ENCODE measurements at regions not wholly inside any gene's neighbourhood (a gene's known extent, or its start where the extent isn't known, plus 50 kb on each side); places are given as distances from the start of the nearest gene placed in this dataset.
"Not testable (repeated sequence)": the region's sequence is repeated elsewhere in the genome, so short reads cannot be mapped to it uniquely, and the experiment has no call there.

DNA sequence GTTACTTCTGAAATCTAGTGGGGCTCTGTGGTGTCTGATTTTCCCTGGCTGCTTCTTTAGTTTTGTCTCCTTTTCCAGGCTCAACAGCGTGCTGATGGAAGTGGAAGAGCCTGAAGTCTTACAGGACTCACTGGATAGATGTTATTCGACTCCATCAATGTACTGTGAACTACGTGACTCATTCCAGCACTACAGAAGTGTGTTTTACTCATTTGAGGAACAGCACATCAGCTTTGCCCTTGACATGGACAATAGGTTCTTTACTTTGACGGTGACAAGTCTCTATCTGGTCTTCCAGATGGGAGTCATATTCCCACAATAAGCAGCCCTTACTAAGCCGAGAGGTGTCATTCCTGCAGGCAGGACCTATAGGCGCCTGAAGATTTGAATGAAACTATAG is 51.1 kb downstream of the NBPF8 start:
- not testable (repeated sequence) for H3K4me3 ChIP-seq; H3K27me3 ChIP-seq; H4K20me1 ChIP-seq (ENCODE audit: insufficient read depth, poor library complexity, severe bottlenecking); H3K27ac ChIP-seq; H2AFZ ChIP-seq; H3K4me2 ChIP-seq; H3K9me2 ChIP-seq (replicated peaks; ENCODE audit: insufficient read depth); DNase-seq (ENCODE audit: low spot score); H3K9me3 ChIP-seq (ENCODE audit: low read depth); H3K36me3 ChIP-seq (replicated peaks; ENCODE audit: insufficient read depth, low read depth); H3K79me2 ChIP-seq; H3K4me1 ChIP-seq (ENCODE audit: insufficient read depth)
- WGBS (ENCODE audit: low lambda C conversion rate, missing lambda C conversion rate), result 90% methylated on average over 6 of the region's 6 CpGs

DNA sequence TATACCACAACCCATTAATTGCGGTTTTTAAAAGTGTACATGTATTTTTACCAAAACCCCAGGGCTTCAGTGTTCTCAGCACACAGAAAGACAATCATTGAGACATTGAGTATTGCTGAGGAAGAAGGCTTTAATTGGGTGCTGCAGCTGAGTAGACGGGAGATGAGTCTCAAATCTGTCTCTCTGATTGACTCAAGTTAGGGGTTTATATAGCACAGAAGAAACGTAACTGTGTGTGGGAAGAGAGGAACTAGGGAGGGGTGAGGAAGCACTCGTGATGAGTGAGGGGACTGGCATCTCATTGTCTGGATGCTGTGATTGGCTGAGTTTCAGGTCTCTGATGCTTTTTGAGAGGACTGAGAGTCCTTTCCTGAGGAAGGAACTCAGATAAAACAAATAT is 62.8 kb downstream of the NBPF8 start:
- H3K9me2 ChIP-seq (replicated peaks; ENCODE audit: insufficient read depth); H3K79me2 ChIP-seq; H3K9me3 ChIP-seq (ENCODE audit: low read depth); H3K27ac ChIP-seq; H3K27me3 ChIP-seq; H3K4me3 ChIP-seq; H2AFZ ChIP-seq; H3K36me3 ChIP-seq (replicated peaks; ENCODE audit: insufficient read depth, low read depth); H4K20me1 ChIP-seq (ENCODE audit: insufficient read depth, poor library complexity, severe bottlenecking); DNase-seq (ENCODE audit: low spot score); H3K4me2 ChIP-seq; H3K4me1 ChIP-seq (ENCODE audit: insufficient read depth): not testable (repeated sequence)
- WGBS (ENCODE audit: low lambda C conversion rate, missing lambda C conversion rate), result 97% methylated on average over 4 of the region's 4 CpGs

DNA sequence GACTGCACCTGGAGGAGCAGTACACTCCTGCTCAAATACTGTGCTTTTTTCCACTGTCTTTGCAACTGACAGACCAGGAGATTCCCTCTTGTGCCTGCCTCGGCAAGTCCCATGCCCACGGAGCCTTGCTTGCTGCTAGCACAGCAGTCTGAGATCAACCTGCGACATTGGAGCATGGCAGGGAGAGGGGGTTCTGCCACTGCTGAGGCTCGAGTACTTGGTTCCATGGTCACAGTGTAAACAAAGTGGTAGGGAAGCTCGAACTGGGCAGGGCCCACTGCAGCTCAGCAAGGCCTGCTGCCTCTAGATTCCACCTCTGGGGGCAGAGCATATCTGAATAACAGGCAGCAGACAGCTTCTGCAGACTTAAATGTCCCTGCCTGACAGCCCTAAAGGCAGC is 63.6 kb downstream of the NBPF8 start:
- H2AFZ ChIP-seq; H3K4me1 ChIP-seq (ENCODE audit: insufficient read depth); H3K36me3 ChIP-seq (replicated peaks; ENCODE audit: insufficient read depth, low read depth); H3K4me2 ChIP-seq; H3K9me3 ChIP-seq (ENCODE audit: low read depth); H4K20me1 ChIP-seq (ENCODE audit: insufficient read depth, poor library complexity, severe bottlenecking); H3K27me3 ChIP-seq; H3K27ac ChIP-seq; H3K79me2 ChIP-seq; H3K9me2 ChIP-seq (replicated peaks; ENCODE audit: insufficient read depth); DNase-seq (ENCODE audit: low spot score); H3K4me3 ChIP-seq: not testable (repeated sequence)
- 100% methylated on average over 3 of the region's 5 CpGs for WGBS (ENCODE audit: low lambda C conversion rate, missing lambda C conversion rate)

DNA sequence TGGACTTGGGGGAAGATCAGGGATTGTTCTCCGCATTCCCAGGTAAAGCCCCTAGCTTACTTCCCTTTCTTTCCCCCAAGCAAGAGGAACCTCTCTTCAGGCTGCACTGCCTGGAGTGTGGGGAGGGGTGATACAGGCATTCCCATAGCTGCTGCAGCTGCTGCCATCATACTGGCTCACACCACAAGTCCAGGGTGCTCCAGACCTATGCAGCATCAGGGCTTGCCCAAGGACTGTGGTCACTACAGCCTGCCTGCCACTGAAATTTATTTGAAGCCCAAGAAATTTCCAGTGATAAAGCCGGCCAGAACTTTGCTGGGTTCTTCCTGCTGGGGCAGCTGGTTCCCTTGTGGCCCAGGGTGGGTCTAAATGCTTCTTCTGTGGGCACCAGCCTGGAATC is 72.7 kb downstream of the NBPF8 start:
- H2AFZ ChIP-seq; H3K36me3 ChIP-seq (replicated peaks; ENCODE audit: insufficient read depth, low read depth); H3K4me3 ChIP-seq; H3K79me2 ChIP-seq; H3K27ac ChIP-seq; H3K4me1 ChIP-seq (ENCODE audit: insufficient read depth); DNase-seq (ENCODE audit: low spot score); H3K9me2 ChIP-seq (replicated peaks; ENCODE audit: insufficient read depth); H3K4me2 ChIP-seq; H3K9me3 ChIP-seq (ENCODE audit: low read depth); H4K20me1 ChIP-seq (ENCODE audit: insufficient read depth, poor library complexity, severe bottlenecking); H3K27me3 ChIP-seq: not testable (repeated sequence)
- WGBS (ENCODE audit: low lambda C conversion rate, missing lambda C conversion rate), result no CpG with 5 or more reads among the region's 2 CpGs

DNA sequence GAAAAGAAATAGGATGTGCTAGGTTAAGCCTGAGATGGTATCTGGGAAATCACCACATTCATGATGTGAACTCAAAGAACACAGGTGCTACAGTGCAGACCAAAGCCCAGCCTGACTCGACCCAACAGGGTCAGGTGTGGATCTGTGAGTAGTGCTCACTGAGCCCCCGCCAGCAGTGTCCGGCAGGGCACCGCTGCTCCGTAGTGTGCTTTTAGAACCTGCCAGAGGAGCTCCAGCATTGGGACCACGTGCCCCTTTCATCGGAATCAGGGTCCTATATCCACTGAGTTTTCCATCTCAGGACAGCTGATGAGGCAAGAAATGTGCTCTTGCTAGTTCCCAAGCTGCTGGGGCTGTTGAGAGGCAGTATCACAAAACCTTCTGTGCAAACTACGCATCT is 74.4 kb downstream of the NBPF8 start:
- not testable (repeated sequence) for H2AFZ ChIP-seq; H3K9me3 ChIP-seq (ENCODE audit: low read depth); H3K4me1 ChIP-seq (ENCODE audit: insufficient read depth); H3K4me3 ChIP-seq; H3K36me3 ChIP-seq (replicated peaks; ENCODE audit: insufficient read depth, low read depth); H3K27me3 ChIP-seq; H3K9me2 ChIP-seq (replicated peaks; ENCODE audit: insufficient read depth); H3K27ac ChIP-seq; H3K4me2 ChIP-seq; DNase-seq (ENCODE audit: low spot score); H3K79me2 ChIP-seq; H4K20me1 ChIP-seq (ENCODE audit: insufficient read depth, poor library complexity, severe bottlenecking)
- 94% methylated on average over 8 of the region's 8 CpGs for WGBS (ENCODE audit: low lambda C conversion rate, missing lambda C conversion rate)

DNA sequence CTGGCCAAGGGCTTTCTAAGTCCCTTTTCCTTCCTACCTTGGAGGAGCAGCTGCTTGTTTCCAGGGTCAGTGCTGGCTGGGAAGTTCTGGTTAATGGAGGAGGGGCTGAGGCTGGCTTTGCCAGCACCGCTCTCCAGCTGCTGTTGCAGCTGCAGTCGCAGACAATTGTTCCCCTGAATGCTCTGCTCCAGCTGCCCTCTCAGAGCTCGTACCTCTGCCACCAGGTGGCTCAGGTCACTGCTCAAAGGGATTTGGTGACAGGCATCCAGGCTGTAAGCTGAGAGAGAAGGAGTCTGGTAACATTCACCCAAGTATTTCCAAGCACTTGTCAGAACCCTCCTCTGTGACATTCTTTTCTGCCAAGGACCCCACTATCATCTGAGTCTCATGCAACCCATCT is 82.3 kb downstream of the NBPF8 start:
- not testable (repeated sequence) for H3K4me3 ChIP-seq; H2AFZ ChIP-seq; H3K27me3 ChIP-seq; H3K9me3 ChIP-seq (ENCODE audit: low read depth); H3K27ac ChIP-seq; H4K20me1 ChIP-seq (ENCODE audit: insufficient read depth, poor library complexity, severe bottlenecking); H3K36me3 ChIP-seq (replicated peaks; ENCODE audit: insufficient read depth, low read depth); H3K4me1 ChIP-seq (ENCODE audit: insufficient read depth); H3K4me2 ChIP-seq; DNase-seq (ENCODE audit: low spot score); H3K9me2 ChIP-seq (replicated peaks; ENCODE audit: insufficient read depth); H3K79me2 ChIP-seq
- WGBS (ENCODE audit: low lambda C conversion rate, missing lambda C conversion rate), result no CpG with 5 or more reads among the region's 3 CpGs

DNA sequence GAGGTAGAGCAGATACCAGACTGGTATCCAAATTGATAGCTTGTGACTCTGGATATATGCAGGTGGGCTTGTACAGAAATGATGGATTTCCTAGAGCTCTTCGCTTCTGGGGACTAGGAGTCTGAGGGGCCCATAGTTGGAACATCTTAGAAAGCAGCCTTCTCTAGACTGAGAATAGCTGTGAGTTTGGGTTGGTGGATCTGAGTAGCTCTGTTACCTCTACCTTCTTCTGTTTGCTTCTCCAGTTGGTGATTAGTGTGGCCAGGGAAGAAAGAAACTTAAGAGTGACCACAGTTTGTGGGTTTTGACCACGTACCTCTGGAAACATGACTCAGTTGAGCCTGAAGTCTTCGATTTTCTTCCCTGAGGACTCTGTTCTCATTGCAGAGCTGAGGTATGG is 88.4 kb downstream of the NBPF8 start:
- H3K27me3 ChIP-seq; H3K79me2 ChIP-seq; H3K36me3 ChIP-seq (replicated peaks; ENCODE audit: insufficient read depth, low read depth); H3K9me2 ChIP-seq (replicated peaks; ENCODE audit: insufficient read depth); H3K4me3 ChIP-seq; H2AFZ ChIP-seq; H3K4me2 ChIP-seq; DNase-seq (ENCODE audit: low spot score); H4K20me1 ChIP-seq (ENCODE audit: insufficient read depth, poor library complexity, severe bottlenecking); H3K9me3 ChIP-seq (ENCODE audit: low read depth); H3K4me1 ChIP-seq (ENCODE audit: insufficient read depth); H3K27ac ChIP-seq: not testable (repeated sequence)
- WGBS (ENCODE audit: low lambda C conversion rate, missing lambda C conversion rate), result 97% methylated on average over 2 of the region's 3 CpGs

DNA sequence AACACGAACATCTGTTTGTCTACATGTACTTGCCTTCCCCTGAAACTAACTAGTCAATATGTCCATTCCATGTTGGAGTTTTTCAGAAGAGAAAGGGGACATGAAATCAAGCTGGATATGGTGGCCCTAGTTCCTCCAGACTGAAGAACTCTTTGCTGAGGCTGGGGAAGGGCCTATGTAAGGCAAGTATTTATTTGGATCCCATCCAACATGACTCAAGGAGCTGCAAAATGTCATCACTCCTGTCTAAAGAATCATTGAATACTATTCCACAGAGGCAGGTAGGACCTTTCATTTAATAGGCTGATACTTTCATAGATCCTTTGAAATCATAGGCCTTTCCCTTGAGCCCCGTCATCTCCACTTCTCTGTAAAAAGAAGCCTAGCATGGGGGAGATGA is 91.5 kb downstream of the NBPF8 start:
- H3K4me1 ChIP-seq (ENCODE audit: insufficient read depth); DNase-seq (ENCODE audit: low spot score); H3K4me3 ChIP-seq; H3K27me3 ChIP-seq; H3K4me2 ChIP-seq; H3K79me2 ChIP-seq; H4K20me1 ChIP-seq (ENCODE audit: insufficient read depth, poor library complexity, severe bottlenecking); H3K9me2 ChIP-seq (replicated peaks; ENCODE audit: insufficient read depth); H3K27ac ChIP-seq; H3K9me3 ChIP-seq (ENCODE audit: low read depth); H2AFZ ChIP-seq; H3K36me3 ChIP-seq (replicated peaks; ENCODE audit: insufficient read depth, low read depth): not testable (repeated sequence)
- 75% methylated on average over 1 of the region's 2 CpGs for WGBS (ENCODE audit: low lambda C conversion rate, missing lambda C conversion rate)

DNA sequence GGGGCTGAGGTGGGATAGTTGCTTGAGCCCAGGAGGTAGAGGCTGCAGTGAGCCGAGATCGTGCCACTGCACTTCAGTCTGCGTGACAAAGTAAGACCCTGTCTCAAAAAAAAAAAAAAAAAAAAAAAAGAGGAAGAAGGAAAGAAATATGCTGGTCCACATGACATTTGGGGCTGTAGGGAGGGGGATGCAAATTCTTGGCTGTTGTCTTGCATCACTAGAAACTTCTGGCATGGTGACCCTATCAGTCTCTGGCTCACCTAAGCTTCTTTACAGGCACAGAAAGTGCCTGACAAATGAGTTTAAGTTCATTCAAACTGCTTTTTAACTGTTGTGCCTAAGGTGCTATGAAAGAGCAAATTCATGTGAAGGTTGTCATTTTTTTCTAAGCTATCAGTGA is 93.5 kb downstream of the NBPF8 start:
- not testable (repeated sequence) for H3K36me3 ChIP-seq (replicated peaks; ENCODE audit: insufficient read depth, low read depth); H3K9me2 ChIP-seq (replicated peaks; ENCODE audit: insufficient read depth); H4K20me1 ChIP-seq (ENCODE audit: insufficient read depth, poor library complexity, severe bottlenecking); H3K27me3 ChIP-seq; H3K27ac ChIP-seq; H3K4me1 ChIP-seq (ENCODE audit: insufficient read depth); H3K9me3 ChIP-seq (ENCODE audit: low read depth); H2AFZ ChIP-seq; DNase-seq (ENCODE audit: low spot score); H3K4me3 ChIP-seq; H3K79me2 ChIP-seq; H3K4me2 ChIP-seq
- WGBS (ENCODE audit: low lambda C conversion rate, missing lambda C conversion rate), result 94% methylated on average over 3 of the region's 3 CpGs

DNA sequence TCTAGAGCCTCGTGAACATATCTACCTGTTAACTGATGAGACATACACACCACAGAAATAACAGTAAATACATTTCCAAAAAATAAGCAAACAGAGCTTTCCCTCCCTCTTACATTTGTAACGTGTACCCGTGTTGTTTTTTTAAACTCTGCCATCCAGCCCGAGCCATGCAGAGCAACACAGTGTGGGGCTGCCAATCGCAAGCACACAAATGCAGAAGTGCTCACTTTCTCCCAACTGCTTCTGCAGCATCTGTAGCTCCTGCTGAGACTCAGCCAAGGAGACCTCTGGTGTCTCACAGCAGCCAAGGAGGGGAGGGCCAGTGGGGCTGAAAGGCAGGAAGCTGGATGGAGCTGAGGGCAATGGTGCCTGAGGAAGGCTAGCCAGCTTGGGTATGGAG is 94.4 kb downstream of the NBPF8 start:
- H3K9me2 ChIP-seq (replicated peaks; ENCODE audit: insufficient read depth); H3K27ac ChIP-seq; H3K4me2 ChIP-seq; H3K9me3 ChIP-seq (ENCODE audit: low read depth); H3K79me2 ChIP-seq; H3K4me3 ChIP-seq; H3K36me3 ChIP-seq (replicated peaks; ENCODE audit: insufficient read depth, low read depth); DNase-seq (ENCODE audit: low spot score); H3K4me1 ChIP-seq (ENCODE audit: insufficient read depth); H3K27me3 ChIP-seq; H4K20me1 ChIP-seq (ENCODE audit: insufficient read depth, poor library complexity, severe bottlenecking); H2AFZ ChIP-seq: not testable (repeated sequence)
- WGBS (ENCODE audit: low lambda C conversion rate, missing lambda C conversion rate), result 93% methylated on average over 2 of the region's 5 CpGs
